DND-41 (cell line): ENCODE measurements at regions not wholly inside any gene's neighbourhood (a gene's known extent, or its start where the extent isn't known, plus 50 kb on each side); places are given as distances from the start of the nearest gene placed in this dataset.

ENCODE experiments used
- CTCF ChIP-seq: IDR thresholded peaks from 2 replicates; pipeline ENCODE4 v1.5.1; 2012; ENCODE audit warnings: borderline replicate concordance, low read length, moderate library complexity, mild to moderate bottlenecking; ENCODE audit not compliant: poor library complexity, severe bottlenecking; ENCODE audit errors: extremely low read depth
- EZH2 ChIP-seq: IDR thresholded peaks from 3 replicates; pipeline ENCODE4 v1.6.1; 2012; ENCODE audit warnings: borderline replicate concordance, low read depth, mild to moderate bottlenecking, moderate library complexity, low read length, inconsistent platforms; ENCODE audit not compliant: severe bottlenecking

GRCh38 chr20:40953856-40954255 lies 74.8 kb upstream of the TOP1 start:
- no peak for TF ChIP-seq CTCF
- no peak for TF ChIP-seq EZH2
